SK-N-SH (cell line): ENCODE measurements at regions not wholly inside any gene's neighbourhood (a gene's known extent, or its start where the extent isn't known, plus 50 kb on each side); places are given as distances from the start of the nearest gene placed in this dataset.

Experiments used
- CTCF ChIP-seq: fragments of 200-600 bp; sonication (generic); IDR thresholded peaks from 2 replicates; pipeline ENCODE4 v1.6.1; 2017; ENCODE audit warnings: antibody characterized with exemption, mild to moderate bottlenecking, moderate library complexity
- MAX ChIP-seq: IDR thresholded peaks from 2 replicates; pipeline ENCODE4 v1.4.0; 2012; ENCODE audit warnings: low read depth
- MXI1 ChIP-seq: IDR thresholded peaks from 2 replicates; pipeline ENCODE4 v1.6.1; 2012; ENCODE audit warnings: mild to moderate bottlenecking, low read depth, low read length, improper control_type of control experiment
- RAD21 ChIP-seq: IDR thresholded peaks from 2 replicates; pipeline ENCODE4 v1.6.1; 2012; ENCODE audit warnings: mild to moderate bottlenecking, low read length

- no peak for TF ChIP-seq MXI1
- no peak for TF ChIP-seq RAD21
- no peak for TF ChIP-seq CTCF
- TF ChIP-seq MAX: no peak
These were observed 301.9 kb upstream of the TAC1 start for GRCh38 chr7:97430006-97430405.
